Heart left ventricle (tissue), 16 donors: ENCODE measurements at regions not wholly inside any gene's neighbourhood (a gene's known extent, or its start where the extent isn't known, plus 50 kb on each side); places are given as distances from the start of the nearest gene placed in this dataset.

Source experiments
- ATAC-seq, 4 donors: fragments of 200-7000 bp; cut with Tn5 transposase; one replicate each; pipeline ENCODE4 v1.9.1; 2020 to 2022; ENCODE audit warnings: moderate library complexity in 4 of 4, mild to moderate bottlenecking in 3 of 4, moderate number of reproducible peaks in 1 of 4
- DNase-seq, 5 donors: peaks; one replicate each; pipeline ENCODE4 v3.0.0-alpha.2; 2020
- H3K27ac ChIP-seq, 12 donors: fragments of 200-600 bp; sonication (generic) in 4 of 12; one replicate each; pipeline versions ENCODE4 v1.5.0 to v1.8.0; 2016 to 2022; ENCODE audit warnings: mild to moderate bottlenecking in 2 of 12
- H3K27me3 ChIP-seq, 9 donors: fragments of 200-600 bp; sonication (generic) in 2 of 9; one replicate each; pipeline versions ENCODE4 v1.5.1 to v1.8.0; 2016 to 2022; ENCODE audit warnings: mild to moderate bottlenecking in 3 of 9
- H3K36me3 ChIP-seq, 9 donors: fragments of 200-600 bp; sonication (generic) in 2 of 9; one replicate each; pipeline versions ENCODE4 v1.5.0 to v1.8.0; 2018 to 2022; ENCODE audit warnings: mild to moderate bottlenecking in 2 of 9
- H3K4me1 ChIP-seq, 12 donors: fragments of 200-600 bp; sonication (generic) in 4 of 12; one replicate each; pipeline versions ENCODE4 v1.5.0 to v1.8.0; 2016 to 2022; ENCODE audit warnings: mild to moderate bottlenecking in 3 of 12
- H3K4me3 ChIP-seq, 12 donors: fragments of 200-600 bp; sonication (generic) in 4 of 12; one replicate each; pipeline versions ENCODE4 v1.5.0 to v1.8.0; 2017 to 2022; ENCODE audit warnings: mild to moderate bottlenecking in 9 of 12, moderate library complexity in 4 of 12
- H3K9me3 ChIP-seq, 12 donors: fragments of 200-600 bp; sonication (generic) in 4 of 12; one replicate each; pipeline versions ENCODE4 v1.5.0 to v1.8.0; 2016 to 2022; ENCODE audit warnings: mild to moderate bottlenecking in 1 of 12
- CTCF ChIP-seq, 12 donors: fragments of 200-600 bp; sonication (generic) in 4 of 12; IDR thresholded peaks; one replicate each; pipeline versions ENCODE4 v1.5.0 to v1.8.0; 2018 to 2022; ENCODE audit warnings: antibody characterized with exemption in 12 of 12, mild to moderate bottlenecking in 5 of 12
- POLR2A ChIP-seq, 2 donors: fragments of 450-650 bp; IDR thresholded peaks; one replicate each; pipeline ENCODE4 v1.6.1; 2017; ENCODE audit warnings: antibody characterized with exemption in 2 of 2, mild to moderate bottlenecking in 2 of 2, moderate library complexity in 2 of 2
- WGBS, 4 donors: extraction: QIAGEN DNeasy Blood & Tissue Kit in 2 of 4; methylation state at CpG; one replicate each; pipeline versions ENCODE4 v1.1.5 to v1.1.7; 2013 to 2018; 5-methylcytosine and 5-hydroxymethylcytosine counted together
- intact Hi-C, 10 donors: fragments of 100-400 bp; cut with DNase I; formaldehyde crosslinking; loops; one replicate each; pipeline versions ENCODE4 v1.11.1 to v1.14.2; 2022
- donor health status: ischemic (EF 13 %, LVEDD 7.1; RV severe dilation, severe dysfunction).
- donor health status: healthy with polysubstance abuse.
- donor health status: DM: no; HTN: yes; CAD: no.
- donor health status: DM: no; HTN: no; CAD: no.
- donor health status: ischemic (EF 25% LVEDD 6.9; RV normal size, moderate dysfunction).
- donor health status: ischemic (EF 25% LVEDD 5.7; RV mildly dilated, moderate dysfunction).
- donor health status: healthy.
- donor health status: DM: yes; HTN: yes; CAD: no.
- donor health status: ischemic (EF 35%, LVEDD 5.7; RV mildly dilated, moderate dysfunction).
- donor health status: nonischemic (EF 11% LVEDD 7.7; RV severe dilation, severe dysfunction).
- donor health status: DM: yes; HTN: yes; CAD: no.
- donor health status: PGD.
- donor health status: ischemic (EF 29% LVEDD 5.4; RV normal size, mild dysfunction).
- donor health status: nonischemic (EF 23%, LVEDD 6.1; RV moderate dilation, normal function).

DNA sequence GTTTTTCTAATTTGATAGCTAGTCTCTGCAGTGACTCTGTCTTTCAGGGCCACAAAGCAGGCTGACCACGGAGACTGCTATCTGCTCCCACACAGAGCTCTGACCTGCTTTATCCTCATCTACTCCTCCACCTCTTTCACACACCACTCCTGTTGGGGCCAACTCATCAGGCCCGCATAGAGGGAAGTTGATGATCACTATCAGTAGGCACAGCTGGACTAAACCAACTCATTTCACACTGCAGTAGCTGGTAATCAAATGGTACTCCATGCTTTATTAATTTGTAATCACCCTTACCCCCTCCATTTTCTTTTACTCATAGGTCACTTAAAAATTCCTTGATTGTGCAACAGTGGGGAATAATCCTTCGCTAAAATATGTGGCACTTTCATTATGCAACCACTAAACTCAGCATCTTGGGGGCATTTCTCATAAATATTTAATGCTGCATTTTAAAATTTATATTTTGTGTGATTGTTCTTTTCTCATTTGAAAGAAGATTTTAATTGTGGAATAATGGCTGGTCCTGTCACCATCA is 249.8 kb upstream of the GCFC2 start:
- Histone ChIP-seq H3K4me3 (no peak overlapping the region), H3K9me3 (no peaks in the 10 kb centered on the region), H3K4me1 (no peaks in the 10 kb centered on the region), H3K27me3 (no peaks in the 10 kb centered on the region), H3K27ac (no peak overlapping the region), H3K36me3 (no peaks in the 10 kb centered on the region)
- WGBS, 4 donors = 45 to 53% (median 48%) methylated on average over 3 of the region's 3 CpGs
- TF ChIP-seq POLR2A (IDR thresholded peaks at IDR 0.05) (no peak), CTCF (IDR thresholded peaks at IDR 0.05) (no peak)
- DNase-seq (no peak), ATAC-seq (no peak)
- intact Hi-C loops = no loop called here

GRCh38 chr2:75959724-75960471 is 249.2 kb upstream of the GCFC2 start:
- TF ChIP-seq CTCF (IDR thresholded peaks at IDR 0.05) (no peak), POLR2A (IDR thresholded peaks at IDR 0.05) (no peak)
- Histone ChIP-seq H3K27me3 (no peaks in the 10 kb centered on the region), H3K36me3 (no peaks in the 10 kb centered on the region), H3K4me3 (no peak overlapping the region), H3K9me3 (no peaks in the 10 kb centered on the region), H3K27ac (no peak overlapping the region), H3K4me1 (no peaks in the 10 kb centered on the region)
- intact Hi-C loops = no loop called here
- 53 to 86% (median 64%) methylated on average over 4 of the region's 4 CpGs for WGBS, 4 donors
- DNase-seq (no peak), ATAC-seq (no peak)

- H3K36me3 ChIP-seq = no peaks in the 10 kb centered on the region
- H3K4me3 ChIP-seq = no peak overlapping the region
- DNase-seq (no peak), ATAC-seq (no peak)
- H3K27ac ChIP-seq = no peak overlapping the region
- TF ChIP-seq CTCF (IDR thresholded peaks at IDR 0.05) = no peak
- no peaks in the 10 kb centered on the region for H3K27me3 ChIP-seq
- no peaks in the 10 kb centered on the region for H3K9me3 ChIP-seq
- H3K4me1 ChIP-seq = no peaks in the 10 kb centered on the region
- intact Hi-C loops = no loop called here
These were observed 244.0 kb upstream of the GCFC2 start for GRCh38 chr2:75954761-75955160.

GRCh38 chr2:75952173-75952572 is 241.5 kb upstream of the GCFC2 start:
- 74 to 86% (median 82%) methylated on average over 1 of the region's 1 CpG for WGBS, 4 donors
- H3K4me1 ChIP-seq = no peaks in the 10 kb centered on the region
- H3K36me3 ChIP-seq = no peaks in the 10 kb centered on the region
- ATAC-seq (no peak), DNase-seq (no peak)
- H3K9me3 ChIP-seq = no peaks in the 10 kb centered on the region
- intact Hi-C loops = no loop called here
- no peak for TF ChIP-seq POLR2A (IDR thresholded peaks at IDR 0.05)
- H3K27me3 ChIP-seq = no peaks in the 10 kb centered on the region
- no peak overlapping the region for H3K4me3 ChIP-seq
- no peak overlapping the region for H3K27ac ChIP-seq
